Right kidney (tissue), 1 donor: ENCODE measurements at regions not wholly inside any gene's neighbourhood (a gene's known extent, or its start where the extent isn't known, plus 50 kb on each side); places are given as distances from the start of the nearest gene placed in this dataset.
"Not testable (repeated sequence)": the region's sequence is repeated elsewhere in the genome, so short reads cannot be mapped to it uniquely, and the experiment has no call there.

Source experiments
- DNase-seq: peaks from one replicate; pipeline ENCODE4 v3.0.0-alpha.2; 2016

DNA sequence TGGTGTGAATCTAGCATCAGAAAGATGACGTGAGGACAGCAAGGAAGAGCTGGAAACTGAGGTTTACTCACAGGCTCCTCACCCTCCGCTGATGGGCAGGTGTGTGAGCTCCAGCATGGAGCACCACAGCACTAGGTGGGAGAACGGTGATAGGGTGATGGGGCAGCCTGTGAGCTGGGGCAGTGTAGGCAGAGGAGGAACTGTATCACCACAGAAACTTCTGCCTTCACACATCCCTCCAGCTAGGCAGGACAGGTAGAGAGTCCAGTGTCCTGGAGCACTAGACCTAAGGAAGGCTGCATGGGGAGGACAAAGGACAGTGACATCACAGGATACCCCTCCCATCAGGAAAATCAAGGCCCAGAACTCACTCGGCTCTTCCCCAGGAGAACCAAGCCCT, 241.8 kb upstream of the PRSS58 start:
- DNase-seq = no peak

DNA sequence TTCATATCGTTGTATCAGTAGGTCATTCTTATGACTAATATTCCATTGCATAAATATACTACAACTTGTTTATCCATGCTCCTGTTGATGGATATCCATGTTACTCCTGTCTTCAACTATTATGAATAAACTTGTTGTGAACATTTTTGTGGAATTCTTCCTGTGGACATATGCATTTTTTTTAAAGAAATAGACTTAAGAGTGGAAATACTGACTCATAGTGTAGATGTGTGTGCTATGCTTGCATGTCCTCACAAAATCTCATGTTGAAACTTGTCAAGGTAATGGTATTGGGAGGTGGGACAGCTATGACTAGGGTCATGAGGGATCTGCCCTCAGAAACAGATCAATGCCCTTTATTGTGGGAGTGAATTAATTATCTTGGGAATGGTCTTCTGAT, 240.5 kb upstream of the PRSS58 start:
- no peak for DNase-seq

- DNase-seq = peak; percentile 53
Measured at GRCh38 chr7:142496545-142496991, 238.7 kb upstream of the PRSS58 start.

DNA sequence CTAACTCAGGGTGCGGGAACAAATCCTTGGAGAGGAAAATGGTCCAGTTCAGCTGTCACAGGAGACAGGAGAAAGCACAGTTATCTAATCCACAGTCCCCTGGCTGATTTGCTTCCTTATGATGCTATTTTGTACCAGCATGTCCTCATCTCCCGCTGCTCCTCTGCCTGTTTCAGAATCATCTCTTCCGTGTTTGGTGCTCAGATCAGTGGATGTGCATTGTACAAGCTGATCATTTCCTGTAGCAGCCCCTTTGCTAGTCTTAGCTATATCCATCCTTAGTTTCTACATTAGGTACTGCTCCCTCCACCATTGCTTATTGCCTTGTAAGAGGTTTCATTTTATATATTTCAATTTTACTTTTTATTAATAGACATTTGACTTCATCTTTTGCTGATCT, 238.0 kb upstream of the PRSS58 start:
- not testable (repeated sequence) for DNase-seq

GRCh38 chr7:142495301-142495700, 237.4 kb upstream of the PRSS58 start:
- DNase-seq = not testable (repeated sequence)

- no peak for DNase-seq
Measured at GRCh38 chr7:142494021-142494420, 236.2 kb upstream of the PRSS58 start.

DNA sequence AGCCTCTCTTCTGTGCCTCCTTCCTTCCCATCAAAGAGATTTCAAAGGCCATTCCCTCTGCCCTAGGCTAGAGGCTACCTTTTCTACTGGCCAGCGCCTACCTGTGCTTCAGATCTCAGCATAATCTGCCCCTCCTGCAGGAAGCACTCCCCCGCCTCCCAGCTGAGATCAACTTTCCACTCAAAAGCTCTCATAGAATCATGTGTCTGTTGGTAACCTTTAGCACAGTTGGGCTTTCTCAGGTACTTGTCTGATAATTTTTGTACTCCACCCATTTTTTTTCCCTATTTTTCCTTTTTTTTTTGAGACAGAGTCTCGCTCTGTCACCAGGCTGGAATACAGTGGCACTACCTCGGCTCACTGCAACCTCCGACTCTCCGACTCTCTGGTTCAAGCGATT, 231.0 kb upstream of the PRSS58 start:
- no peak for DNase-seq

DNA sequence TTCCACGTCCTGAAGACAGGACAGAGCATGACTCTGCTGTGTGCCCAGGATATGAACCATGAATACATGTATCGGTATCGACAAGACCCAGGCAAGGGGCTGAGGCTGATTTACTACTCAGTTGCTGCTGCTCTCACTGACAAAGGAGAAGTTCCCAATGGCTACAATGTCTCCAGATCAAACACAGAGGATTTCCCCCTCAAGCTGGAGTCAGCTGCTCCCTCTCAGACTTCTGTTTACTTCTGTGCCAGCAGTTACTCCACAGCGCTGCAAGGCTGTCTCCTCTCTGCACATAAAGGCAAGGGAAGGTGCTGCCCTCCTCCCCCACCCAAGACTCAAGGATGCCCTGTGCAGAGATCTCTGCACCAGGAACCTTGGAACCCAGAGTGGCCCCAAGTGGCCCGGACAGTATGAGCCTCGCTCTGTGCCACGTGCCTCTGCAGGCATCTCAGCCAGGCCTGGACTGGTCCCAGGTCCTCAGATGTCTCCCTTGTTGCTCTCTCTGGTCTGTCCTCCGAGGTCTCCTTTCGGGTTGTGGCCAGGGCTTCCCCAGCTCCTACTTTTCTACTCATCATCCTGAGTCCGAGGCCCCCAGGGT, 230.3 kb upstream of the PRSS58 start:
- DNase-seq = no peak

GRCh38 chr7:142487565-142487964, 229.7 kb upstream of the PRSS58 start:
- not testable (repeated sequence) for DNase-seq

- DNase-seq = no peak
Measured at GRCh38 chr7:142487124-142487523, 229.3 kb upstream of the PRSS58 start.

DNA sequence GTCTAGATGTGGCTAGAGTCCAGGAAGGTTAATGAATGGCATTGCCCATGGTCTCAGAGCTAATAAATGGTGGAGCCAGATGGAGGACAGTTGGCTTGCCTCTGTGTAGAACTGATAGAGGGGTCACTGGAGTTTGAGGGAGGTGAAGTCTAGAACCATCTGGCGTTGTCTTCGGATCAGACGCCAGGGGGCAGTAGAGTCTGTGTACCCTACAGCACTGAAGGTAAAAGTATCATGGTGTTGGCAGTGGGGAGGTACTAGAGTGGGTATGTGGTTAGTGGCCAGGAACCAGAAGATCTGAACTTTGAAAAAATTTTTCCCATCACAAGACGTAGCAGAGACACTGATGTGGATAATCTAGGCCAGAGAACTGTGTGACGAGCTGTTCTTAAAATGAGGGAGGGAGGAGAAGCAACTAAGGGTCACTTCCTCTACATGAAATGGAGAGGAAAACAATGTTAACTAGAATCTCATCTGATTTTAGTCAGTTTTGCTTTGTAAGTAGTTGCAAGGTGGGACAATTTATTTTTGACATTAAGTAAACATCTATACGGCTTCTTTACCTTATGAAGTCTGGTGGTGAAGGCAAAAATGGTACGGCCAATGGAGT, 227.9 kb upstream of the PRSS58 start:
- no peak for DNase-seq

GRCh38 chr7:142483659-142484317, 225.9 kb upstream of the PRSS58 start:
- DNase-seq = no peak

GRCh38 chr7:142482891-142483658, 225.2 kb upstream of the PRSS58 start:
- no peak for DNase-seq

DNA sequence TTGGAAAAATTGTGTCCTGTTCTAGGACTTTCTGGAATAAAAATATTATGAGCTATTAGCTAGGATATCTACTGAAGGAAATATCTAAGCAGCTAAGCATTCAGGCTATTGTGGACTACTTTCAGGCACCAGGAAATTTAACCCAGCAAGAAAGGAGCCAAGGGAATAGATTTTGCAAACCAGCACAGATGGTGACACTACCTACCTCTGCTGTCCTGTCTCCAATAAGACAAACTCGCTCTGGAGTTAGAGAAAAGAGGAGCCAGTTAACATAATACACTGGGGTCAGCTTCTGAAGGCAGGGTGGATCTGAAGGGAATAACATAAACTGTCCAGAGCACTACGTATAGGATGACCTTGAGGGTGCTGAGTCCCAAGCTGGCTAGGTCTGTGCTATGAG, 223.7 kb upstream of the PRSS58 start:
- DNase-seq = no peak

DNA sequence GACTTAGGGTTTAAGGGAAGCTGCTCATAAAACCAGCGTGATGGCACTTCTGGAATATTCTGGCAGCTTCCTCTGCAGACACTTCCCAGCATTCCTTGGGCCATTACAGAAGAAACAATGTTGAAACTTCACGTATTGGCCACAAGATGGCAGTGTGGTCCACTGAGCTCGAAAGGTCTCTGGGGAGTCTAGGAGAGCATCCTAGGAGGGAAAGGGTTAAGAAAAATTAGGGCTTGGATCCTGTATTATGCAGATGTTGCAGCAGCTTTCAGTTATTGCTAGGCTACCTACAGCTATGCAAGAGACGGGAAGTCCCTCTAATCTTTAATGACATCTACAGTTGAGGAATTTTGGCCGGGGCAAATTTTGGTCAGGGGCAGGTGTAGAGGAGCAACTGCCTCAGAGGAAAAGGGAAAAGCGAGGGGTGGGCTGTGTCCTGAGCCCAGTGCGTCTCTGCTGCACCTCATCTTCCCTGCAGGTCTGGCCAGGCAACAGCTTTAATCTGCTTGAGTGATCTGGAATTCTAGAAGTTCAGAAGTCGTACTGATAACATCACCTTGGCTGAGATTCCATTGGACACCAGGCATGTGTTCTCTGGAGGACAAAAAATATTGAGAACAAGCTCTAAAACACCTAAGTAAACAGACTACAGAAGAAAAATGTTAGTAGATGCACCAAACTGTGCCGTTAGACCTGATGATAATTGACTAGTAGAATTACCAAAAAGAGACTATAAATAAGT, 220.8 kb upstream of the PRSS58 start:
- DNase-seq = peak; percentile 13

GRCh38 chr7:142477801-142478200, 219.9 kb upstream of the PRSS58 start:
- not testable (repeated sequence) for DNase-seq

- DNase-seq = no peak
Measured at GRCh38 chr7:142477079-142477651, 219.3 kb upstream of the PRSS58 start.

- DNase-seq = no peak
Measured at GRCh38 chr7:142476077-142476476, 218.2 kb upstream of the PRSS58 start.

- DNase-seq = no peak
Measured at GRCh38 chr7:142471820-142472219, 214.0 kb upstream of the PRSS58 start.

DNA sequence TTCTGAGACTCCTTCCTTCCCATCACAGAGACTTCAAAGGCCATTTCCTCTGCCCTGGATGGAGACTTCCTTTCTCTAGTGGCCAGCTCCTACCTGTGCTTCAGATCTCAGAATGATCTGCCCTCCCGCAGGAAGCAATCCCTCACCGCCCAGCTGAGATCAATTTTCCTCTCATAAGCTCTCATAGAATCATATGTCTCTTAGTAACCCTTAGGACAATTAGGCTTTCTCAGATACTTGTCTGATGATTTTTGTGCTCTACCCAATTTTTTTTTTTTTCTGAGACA, 212.6 kb upstream of the PRSS58 start:
- DNase-seq = no peak

- DNase-seq = no peak
Measured at GRCh38 chr7:142469696-142470543, 212.1 kb upstream of the PRSS58 start.
